SU-DHL-6 (cell line): ENCODE measurements at regions not wholly inside any gene's neighbourhood (a gene's known extent, or its start where the extent isn't known, plus 50 kb on each side); places are given as distances from the start of the nearest gene placed in this dataset.

Source experiments
- H2AFZ ChIP-seq: fragments of 200-600 bp; sonication (generic); 2 replicates; pipeline ENCODE4 v1.6.1; 2014; ENCODE audit warnings: low read depth, mild to moderate bottlenecking, moderate library complexity, mixed read lengths, antibody characterized with exemption, low read length; ENCODE audit not compliant: severe bottlenecking
- H3F3A ChIP-seq: fragments of 200-600 bp; shearing (Covaris generic); 2 replicates; pipeline ENCODE4 v1.6.0; 2016; ENCODE audit warnings: antibody characterized with exemption, mild to moderate bottlenecking; ENCODE audit not compliant: insufficient read depth
- H3K27ac ChIP-seq: fragments of 200-600 bp; sonication (generic); 2 replicates; pipeline ENCODE4 v1.5.1; 2016; ENCODE audit warnings: low read depth, mild to moderate bottlenecking, low read length, moderate library complexity, mixed read lengths
- H3K27me3 ChIP-seq: fragments of 200-600 bp; sonication (generic), shearing (Covaris generic); 2 replicates; pipeline ENCODE4 v1.6.0; 2014; ENCODE audit warnings: mild to moderate bottlenecking, low read length
- H3K36me3 ChIP-seq: fragments of 200-600 bp; sonication (generic); 2 replicates; pipeline ENCODE4 v1.6.1; 2014; ENCODE audit warnings: mild to moderate bottlenecking, low read length, mixed read lengths
- H3K4me2 ChIP-seq: fragments of 300-600, 200-600 bp; shearing (Covaris generic), sonication (generic); 2 replicates; pipeline ENCODE4 v1.6.0; 2014; ENCODE audit warnings: low read length, low read depth, mild to moderate bottlenecking; ENCODE audit not compliant: poor library complexity, severe bottlenecking
- H3K4me3 ChIP-seq: fragments of 200-600 bp; sonication (generic); 2 replicates; pipeline ENCODE4 v1.5.1; 2014; ENCODE audit warnings: antibody characterized with exemption, low read length, mild to moderate bottlenecking, mixed read lengths; ENCODE audit not compliant: insufficient read depth, poor library complexity, severe bottlenecking
- H3K79me2 ChIP-seq: fragments of 200-600 bp; sonication (generic); 2 replicates; pipeline ENCODE4 v1.6.1; 2014; ENCODE audit warnings: mild to moderate bottlenecking, low read length, moderate library complexity; ENCODE audit not compliant: insufficient read depth
- H3K9ac ChIP-seq: fragments of 200-600 bp; sonication (generic); 2 replicates; pipeline ENCODE4 v1.7.0; 2014; ENCODE audit warnings: mild to moderate bottlenecking, low read length
- H3K9me2 ChIP-seq: fragments of 200-600 bp; sonication (generic); replicated peaks from 2 replicates; pipeline ENCODE4 v1.6.1; 2014; ENCODE audit warnings: low read length; ENCODE audit not compliant: insufficient read depth
- H3K9me3 ChIP-seq: fragments of 200-600 bp; sonication (generic); 2 replicates; pipeline ENCODE4 v1.6.1; 2014; ENCODE audit warnings: low read length, mixed read lengths; ENCODE audit not compliant: insufficient read depth
- H4K20me1 ChIP-seq: fragments of 200-600 bp; sonication (generic); 2 replicates; pipeline ENCODE4 v1.6.1; 2014; ENCODE audit warnings: low read depth, mild to moderate bottlenecking, antibody characterized with exemption, low read length, moderate library complexity, mixed read lengths
- CTCF ChIP-seq: fragments of 200-600 bp; sonication (generic); IDR thresholded peaks from one replicate; pipeline ENCODE4 v1.5.1; 2017; ENCODE audit warnings: antibody characterized with exemption, mild to moderate bottlenecking, low read length, moderate library complexity; ENCODE audit not compliant: insufficient read depth, poor library complexity, severe bottlenecking
- EZH2phosphoT487 ChIP-seq: fragments of 200-600 bp; sonication (generic), shearing (Covaris generic); conservative IDR thresholded peaks from 2 replicates; pipeline ENCODE4 v1.6.1; 2018; ENCODE audit warnings: mild to moderate bottlenecking, antibody characterized with exemption, low read length, moderate library complexity, mixed read lengths

- Histone ChIP-seq H3K36me3 (no peaks in the 10 kb centered on the region), H3K79me2 (no peaks in the 10 kb centered on the region), H3K27me3 (no peaks in the 10 kb centered on the region), H3K4me2 (no peak overlapping the region), H3K9me2 (no peaks in the 10 kb centered on the region), H3K9me3 (no peaks in the 10 kb centered on the region), H3K4me3 (no peak overlapping the region), H2AFZ (no peak overlapping the region), H3K9ac (no peak overlapping the region), H3F3A (no peaks in the 10 kb centered on the region), H4K20me1 (no peaks in the 10 kb centered on the region), H3K27ac (no peak overlapping the region)
- no peak for TF ChIP-seq EZH2phosphoT487
- no peak for TF ChIP-seq CTCF
These were observed 1034.3 kb downstream of the STIM2 start for GRCh38 chr4:27894951-27895350.

- TF ChIP-seq EZH2phosphoT487 (no peak), CTCF (no peak)
- Histone ChIP-seq H3K9me2 (no peaks in the 10 kb centered on the region), H3K36me3 (no peaks in the 10 kb centered on the region), H3K4me2 (no peak overlapping the region), H4K20me1 (no peaks in the 10 kb centered on the region), H3F3A (no peaks in the 10 kb centered on the region), H3K9me3 (no peaks in the 10 kb centered on the region), H3K4me3 (no peak overlapping the region), H3K27ac (no peak overlapping the region), H3K27me3 (no peaks in the 10 kb centered on the region), H2AFZ (no peak overlapping the region), H3K79me2 (no peaks in the 10 kb centered on the region), H3K9ac (no peak overlapping the region)
These were observed 1047.7 kb downstream of the STIM2 start for GRCh38 chr4:27908356-27908755.

GRCh38 chr4:27910227-27910626 lies 1049.6 kb downstream of the STIM2 start:
- Histone ChIP-seq H3F3A (no peaks in the 10 kb centered on the region), H3K27ac (no peak overlapping the region), H3K9me2 (no peaks in the 10 kb centered on the region), H2AFZ (no peak overlapping the region), H3K4me2 (no peak overlapping the region), H3K9ac (no peak overlapping the region), H3K9me3 (no peaks in the 10 kb centered on the region), H3K79me2 (no peaks in the 10 kb centered on the region), H3K4me3 (no peak overlapping the region), H4K20me1 (no peaks in the 10 kb centered on the region), H3K36me3 (no peaks in the 10 kb centered on the region), H3K27me3 (no peaks in the 10 kb centered on the region)
- TF ChIP-seq EZH2phosphoT487 (no peak), CTCF (no peak)
